HUES64 (cell line): ENCODE measurements at regions not wholly inside any gene's neighbourhood (a gene's known extent, or its start where the extent isn't known, plus 50 kb on each side); places are given as distances from the start of the nearest gene placed in this dataset.

Source experiments
- H3K27ac ChIP-seq: 2 replicates; pipeline ENCODE4 v1.7.0; 2013; ENCODE audit warnings: low read depth, low read length, inconsistent platforms
- H3K27me3 ChIP-seq: 2 replicates; pipeline ENCODE4 v1.6.1; 2013; ENCODE audit warnings: mild to moderate bottlenecking, low read length; ENCODE audit not compliant: insufficient read depth
- H3K36me3 ChIP-seq: 2 replicates; pipeline ENCODE4 v1.6.1; 2013; ENCODE audit warnings: mild to moderate bottlenecking, low read length; ENCODE audit not compliant: insufficient read depth
- H3K4me1 ChIP-seq: 2 replicates; pipeline ENCODE4 v1.6.1; 2013; ENCODE audit warnings: mild to moderate bottlenecking, low read length, moderate library complexity; ENCODE audit not compliant: insufficient read depth
- H3K4me3 ChIP-seq: 2 replicates; pipeline ENCODE4 v1.5.1; 2013; ENCODE audit warnings: mild to moderate bottlenecking, low read length, moderate library complexity
- H3K9ac ChIP-seq: 2 replicates; pipeline ENCODE4 v1.6.1; 2013; ENCODE audit warnings: mild to moderate bottlenecking, low read depth, low read length
- H3K9me3 ChIP-seq: 2 replicates; pipeline ENCODE4 v1.6.1; 2013; ENCODE audit warnings: low read depth, low read length; ENCODE audit not compliant: insufficient read depth
- WGBS: fragments of 150-250, 120-280 bp; methylation state at CpG from one replicate; pipeline ENCODE4 v1.1.7; 2013; ENCODE audit warnings: missing lambda C conversion rate; 5-methylcytosine and 5-hydroxymethylcytosine counted together

GRCh38 chr14:61893371-61893940 is 131.2 kb downstream of the SNAPC1 start:
- 78% methylated on average over 5 of the region's 5 CpGs for WGBS
- Histone ChIP-seq H3K4me1 (peaks cover 16% of the 10 kb centered on the region), H3K9ac (no peak overlapping the region), H3K9me3 (no peaks in the 10 kb centered on the region), H3K27ac (no peak overlapping the region), H3K4me3 (no peak overlapping the region), H3K27me3 (no peaks in the 10 kb centered on the region), H3K36me3 (no peaks in the 10 kb centered on the region)

- WGBS = 63% methylated on average over 4 of the region's 5 CpGs
Observed at GRCh38 chr14:61894452-61895077, 132.3 kb downstream of the SNAPC1 start.

GRCh38 chr14:61897300-61897699 is 135.1 kb downstream of the SNAPC1 start:
- 97% methylated on average over 3 of the region's 3 CpGs for WGBS
- no peaks in the 10 kb centered on the region; the same call in 1 of the 2 replicates for H3K4me1 ChIP-seq

More at GRCh38 chr14:61894452-61895077, 132.3 kb downstream of the SNAPC1 start:
- no peaks in the 10 kb centered on the region for H3K36me3 ChIP-seq
- H3K9ac ChIP-seq = no peak overlapping the region
- H3K27ac ChIP-seq = no peak overlapping the region
- peaks cover 15% of the 10 kb centered on the region for H3K4me1 ChIP-seq
- H3K4me3 ChIP-seq = no peak overlapping the region
- no peaks in the 10 kb centered on the region for H3K9me3 ChIP-seq
- H3K27me3 ChIP-seq = no peaks in the 10 kb centered on the region

GRCh38 chr14:61898568-61898967 is 136.3 kb downstream of the SNAPC1 start:
- Histone ChIP-seq H3K4me1 (no peaks in the 10 kb centered on the region; the same call in 1 of the 2 replicates), H3K4me3 (no peak overlapping the region), H3K9ac (no peak overlapping the region), H3K9me3 (no peaks in the 10 kb centered on the region), H3K27me3 (no peaks in the 10 kb centered on the region), H3K36me3 (no peaks in the 10 kb centered on the region), H3K27ac (no peak overlapping the region)
- WGBS = 91% methylated on average over 6 of the region's 6 CpGs

More at GRCh38 chr14:61897300-61897699, 135.1 kb downstream of the SNAPC1 start:
- Histone ChIP-seq H3K27me3 (no peaks in the 10 kb centered on the region), H3K4me3 (no peak overlapping the region), H3K9me3 (no peaks in the 10 kb centered on the region), H3K27ac (no peak overlapping the region), H3K9ac (no peak overlapping the region), H3K36me3 (no peaks in the 10 kb centered on the region)

- no peak overlapping the region for H3K4me3 ChIP-seq
- H3K4me1 ChIP-seq = no peaks in the 10 kb centered on the region
- 94% methylated on average over 4 of the region's 4 CpGs for WGBS
- no peaks in the 10 kb centered on the region for H3K27me3 ChIP-seq
- no peak overlapping the region for H3K9ac ChIP-seq
- no peaks in the 10 kb centered on the region for H3K9me3 ChIP-seq
- H3K36me3 ChIP-seq = no peaks in the 10 kb centered on the region
- no peak overlapping the region for H3K27ac ChIP-seq
Observed at GRCh38 chr14:61899497-61899896, 137.3 kb downstream of the SNAPC1 start.

- Histone ChIP-seq H3K36me3 (no peaks in the 10 kb centered on the region), H3K27ac (no peak overlapping the region), H3K4me1 (no peaks in the 10 kb centered on the region), H3K4me3 (no peak overlapping the region), H3K9ac (no peak overlapping the region), H3K9me3 (no peaks in the 10 kb centered on the region), H3K27me3 (no peaks in the 10 kb centered on the region)
- 100% methylated on average over 2 of the region's 2 CpGs for WGBS
Observed at GRCh38 chr14:61904946-61905345, 142.7 kb downstream of the SNAPC1 start.

- no peaks in the 10 kb centered on the region for H3K27me3 ChIP-seq
Observed at GRCh38 chr14:61911574-61911973, 149.4 kb downstream of the SNAPC1 start.

GRCh38 chr14:61918998-61919397 is 156.8 kb downstream of the SNAPC1 start:
- Histone ChIP-seq H3K4me3 (no peak overlapping the region), H3K36me3 (no peaks in the 10 kb centered on the region), H3K9me3 (no peaks in the 10 kb centered on the region), H3K9ac (no peak overlapping the region), H3K27me3 (no peaks in the 10 kb centered on the region), H3K27ac (no peak overlapping the region), H3K4me1 (no peaks in the 10 kb centered on the region)
- WGBS = 76% methylated on average over 2 of the region's 2 CpGs

More at GRCh38 chr14:61911574-61911973, 149.4 kb downstream of the SNAPC1 start:
- no peaks in the 10 kb centered on the region for H3K4me1 ChIP-seq
- 85% methylated on average over 4 of the region's 4 CpGs for WGBS
- no peaks in the 10 kb centered on the region for H3K36me3 ChIP-seq
- no peak overlapping the region for H3K9ac ChIP-seq
- H3K4me3 ChIP-seq = no peak overlapping the region
- no peaks in the 10 kb centered on the region for H3K9me3 ChIP-seq
- no peak overlapping the region for H3K27ac ChIP-seq

GRCh38 chr14:61923348-61923747 is 161.1 kb downstream of the SNAPC1 start:
- Histone ChIP-seq H3K4me3 (no peak overlapping the region), H3K27me3 (no peaks in the 10 kb centered on the region), H3K9me3 (no peaks in the 10 kb centered on the region), H3K4me1 (peaks cover 18% of the 10 kb centered on the region), H3K27ac (no peak overlapping the region), H3K36me3 (no peaks in the 10 kb centered on the region), H3K9ac (no peak overlapping the region)
- 90% methylated on average over 3 of the region's 4 CpGs for WGBS

- no peak overlapping the region for H3K9ac ChIP-seq
- no peak overlapping the region for H3K27ac ChIP-seq
- H3K4me3 ChIP-seq = no peak overlapping the region
- no peaks in the 10 kb centered on the region for H3K36me3 ChIP-seq
- 33% methylated on average over 4 of the region's 5 CpGs for WGBS
- H3K27me3 ChIP-seq = no peaks in the 10 kb centered on the region
- no peaks in the 10 kb centered on the region for H3K9me3 ChIP-seq
- peaks cover 34% of the 10 kb centered on the region for H3K4me1 ChIP-seq
Observed at GRCh38 chr14:61925043-61925442, 162.8 kb downstream of the SNAPC1 start.

- H3K9me3 ChIP-seq = no peaks in the 10 kb centered on the region
- H3K27ac ChIP-seq = no peak overlapping the region
- 91% methylated on average over 1 of the region's 1 CpG for WGBS
Observed at GRCh38 chr14:61925732-61926435, 163.7 kb downstream of the SNAPC1 start.

More at GRCh38 chr14:61925732-61926435, 163.7 kb downstream of the SNAPC1 start:
- no peaks in the 10 kb centered on the region for H3K36me3 ChIP-seq
- H3K27me3 ChIP-seq = no peaks in the 10 kb centered on the region
- no peak overlapping the region for H3K4me3 ChIP-seq
- H3K9ac ChIP-seq = no peak overlapping the region
- H3K4me1 ChIP-seq = peaks cover 43% of the 10 kb centered on the region
